ENCODE measurements at regions not wholly inside any gene's neighbourhood (a gene's known extent, or its start where the extent isn't known, plus 50 kb on each side); places are given as distances from the start of the nearest gene placed in this dataset.
A peak's percentile ranks its signal among the peaks of the same experiment; 100 is the strongest.

- TF ChIP-seq CTCF (IDR thresholded peaks at IDR 0.05; ENCODE audit: low read depth, low read length), result no peak
- TF ChIP-seq POLR2A (IDR thresholded peaks at IDR 0.05; ENCODE audit: extremely low read depth, insufficient read length), result no peak
- no peak for TF ChIP-seq MYC (IDR thresholded peaks at IDR 0.05; ENCODE audit: low read depth, low read length)
- TF ChIP-seq MAX (IDR thresholded peaks at IDR 0.05; ENCODE audit: low read depth, low read length), result no peak
- H3K4me3 ChIP-seq (ENCODE audit: low read depth, low read length), result no peak overlapping the region
- no peak for DNase-seq (ENCODE audit: low read depth)
Measured at GRCh38 chr5:136809382-136809781, 444.0 kb upstream of the TRPC7 start.

- no peak for TF ChIP-seq MAX (IDR thresholded peaks at IDR 0.05; ENCODE audit: low read depth, low read length)
- TF ChIP-seq MYC (IDR thresholded peaks at IDR 0.05; ENCODE audit: low read depth, low read length), result no peak
- TF ChIP-seq CTCF (IDR thresholded peaks at IDR 0.05; ENCODE audit: low read depth, low read length), result no peak
- TF ChIP-seq POLR2A (IDR thresholded peaks at IDR 0.05; ENCODE audit: extremely low read depth, insufficient read length), result no peak
- DNase-seq (ENCODE audit: low read depth), result no peak
- H3K4me3 ChIP-seq (ENCODE audit: low read depth, low read length), result no peak overlapping the region
Measured at GRCh38 chr5:136808756-136809155, 443.4 kb upstream of the TRPC7 start.

- TF ChIP-seq POLR2A (IDR thresholded peaks at IDR 0.05; ENCODE audit: extremely low read depth, insufficient read length), result no peak
- TF ChIP-seq CTCF (IDR thresholded peaks at IDR 0.05; ENCODE audit: low read depth, low read length), result no peak
- TF ChIP-seq MAX (IDR thresholded peaks at IDR 0.05; ENCODE audit: low read depth, low read length), result no peak
- TF ChIP-seq MYC (IDR thresholded peaks at IDR 0.05; ENCODE audit: low read depth, low read length), result no peak
- DNase-seq (ENCODE audit: low read depth), result no peak
Measured at GRCh38 chr5:136805466-136805865, 440.1 kb upstream of the TRPC7 start.

GRCh38 chr5:136802383-136802782, 437.0 kb upstream of the TRPC7 start:
- DNase-seq (ENCODE audit: low read depth), result peak; percentile 2
- no peak for TF ChIP-seq MYC (IDR thresholded peaks at IDR 0.05; ENCODE audit: low read depth, low read length)
- no peak for TF ChIP-seq POLR2A (IDR thresholded peaks at IDR 0.05; ENCODE audit: extremely low read depth, insufficient read length)
- no peak for TF ChIP-seq MAX (IDR thresholded peaks at IDR 0.05; ENCODE audit: low read depth, low read length)
- no peak for TF ChIP-seq CTCF (IDR thresholded peaks at IDR 0.05; ENCODE audit: low read depth, low read length)
- no peak overlapping the region for H3K4me3 ChIP-seq (ENCODE audit: low read depth, low read length)

More at GRCh38 chr5:136805466-136805865, 440.1 kb upstream of the TRPC7 start:
- H3K4me3 ChIP-seq (ENCODE audit: low read depth, low read length), result no peak overlapping the region

- no peak for TF ChIP-seq MYC (IDR thresholded peaks at IDR 0.05; ENCODE audit: low read depth, low read length)
- no peak for TF ChIP-seq CTCF (IDR thresholded peaks at IDR 0.05; ENCODE audit: low read depth, low read length)
- TF ChIP-seq POLR2A (IDR thresholded peaks at IDR 0.05; ENCODE audit: extremely low read depth, insufficient read length), result no peak
- TF ChIP-seq MAX (IDR thresholded peaks at IDR 0.05; ENCODE audit: low read depth, low read length), result no peak
Measured at GRCh38 chr5:136799806-136800372, 434.5 kb upstream of the TRPC7 start.

More at GRCh38 chr5:136799806-136800372, 434.5 kb upstream of the TRPC7 start:
- no peak for DNase-seq (ENCODE audit: low read depth)
- H3K4me3 ChIP-seq (ENCODE audit: low read depth, low read length), result no peak overlapping the region

Data from NB4 (cell line).